HUES48 (cell line): ENCODE measurements at regions not wholly inside any gene's neighbourhood (a gene's known extent, or its start where the extent isn't known, plus 50 kb on each side); places are given as distances from the start of the nearest gene placed in this dataset.

Experiments used
- H3K27ac ChIP-seq: one replicate; pipeline ENCODE4 v1.7.0; 2013; ENCODE audit warnings: low read depth, low read length, inconsistent platforms
- H3K27me3 ChIP-seq: 2 replicates; pipeline ENCODE4 v1.6.1; 2013; ENCODE audit warnings: mild to moderate bottlenecking, low read length; ENCODE audit not compliant: control insufficient read depth, insufficient read depth
- H3K36me3 ChIP-seq: 2 replicates; pipeline ENCODE4 v1.6.1; 2013; ENCODE audit warnings: low read length; ENCODE audit not compliant: control insufficient read depth, insufficient read depth
- H3K4me1 ChIP-seq: 2 replicates; pipeline ENCODE4 v1.6.1; 2013; ENCODE audit warnings: mild to moderate bottlenecking, low read length; ENCODE audit not compliant: control insufficient read depth, insufficient read depth
- H3K4me3 ChIP-seq: 2 replicates; pipeline ENCODE4 v1.5.1; 2013; ENCODE audit warnings: mild to moderate bottlenecking, low read depth, low read length
- H3K9ac ChIP-seq: 2 replicates; pipeline ENCODE4 v1.6.1; 2013; ENCODE audit warnings: mild to moderate bottlenecking, low read depth, low read length, moderate library complexity
- H3K9me3 ChIP-seq: 2 replicates; pipeline ENCODE4 v1.6.1; 2013; ENCODE audit warnings: low read length; ENCODE audit not compliant: control insufficient read depth, insufficient read depth

DNA sequence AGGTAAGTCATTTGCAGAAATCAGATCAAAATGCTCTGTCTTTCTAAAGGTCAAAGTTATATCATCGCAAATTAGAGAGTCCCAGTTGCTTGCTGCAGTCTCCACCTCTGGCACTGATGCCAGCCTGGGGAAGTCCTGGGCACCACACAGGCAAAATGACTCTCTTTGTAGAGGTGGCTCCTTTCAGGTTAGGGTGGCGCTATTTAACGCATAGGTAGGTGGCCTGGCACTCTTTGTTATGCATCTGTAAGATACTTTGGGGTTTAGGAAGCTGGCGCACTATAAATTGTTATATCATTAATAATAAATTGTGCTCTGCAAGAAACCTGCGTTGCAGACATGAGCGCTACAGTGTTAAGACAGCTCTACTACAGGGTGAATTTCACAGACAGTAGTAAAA is 268.5 kb downstream of the ICOS start:
- peaks cover 18% of the 10 kb centered on the region for H3K27me3 ChIP-seq
- no peaks in the 10 kb centered on the region for H3K36me3 ChIP-seq
- peaks cover 21% of the 10 kb centered on the region for H3K4me1 ChIP-seq
- H3K4me3 ChIP-seq: peak overlapping the region; percentile 12; the same call in 1 of the 2 replicates
- H3K27ac ChIP-seq: peak overlapping the region; percentile 89
- H3K9ac ChIP-seq: no peak overlapping the region
- H3K9me3 ChIP-seq: no peaks in the 10 kb centered on the region

DNA sequence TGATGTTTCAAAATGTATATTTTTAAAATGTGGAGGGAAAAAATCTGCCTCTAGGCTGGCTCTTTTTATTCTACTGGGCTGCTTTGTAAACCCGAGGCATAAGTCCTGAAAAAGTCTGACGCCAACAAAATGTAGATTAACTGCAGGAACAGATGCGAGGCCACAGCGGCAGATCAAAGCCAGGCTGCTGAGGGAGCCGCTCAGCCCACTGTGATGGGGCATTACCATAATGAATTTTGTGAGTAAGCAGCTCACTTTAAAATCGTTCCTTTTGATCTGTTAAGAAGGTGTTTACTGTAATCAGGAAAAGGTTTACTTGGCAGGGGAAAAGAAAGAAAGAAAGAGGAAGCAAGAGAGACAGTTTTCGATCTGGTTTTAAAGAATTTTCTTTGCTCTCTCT is 269.0 kb downstream of the ICOS start:
- Histone ChIP-seq H3K4me1 (peaks cover 21% of the 10 kb centered on the region), H3K36me3 (no peaks in the 10 kb centered on the region), H3K9me3 (no peaks in the 10 kb centered on the region), H3K9ac (no peak overlapping the region), H3K4me3 (peak overlapping the region; percentile 12; the same call in 1 of the 2 replicates), H3K27ac (peak overlapping the region; percentile 89), H3K27me3 (peaks cover 18% of the 10 kb centered on the region)

DNA sequence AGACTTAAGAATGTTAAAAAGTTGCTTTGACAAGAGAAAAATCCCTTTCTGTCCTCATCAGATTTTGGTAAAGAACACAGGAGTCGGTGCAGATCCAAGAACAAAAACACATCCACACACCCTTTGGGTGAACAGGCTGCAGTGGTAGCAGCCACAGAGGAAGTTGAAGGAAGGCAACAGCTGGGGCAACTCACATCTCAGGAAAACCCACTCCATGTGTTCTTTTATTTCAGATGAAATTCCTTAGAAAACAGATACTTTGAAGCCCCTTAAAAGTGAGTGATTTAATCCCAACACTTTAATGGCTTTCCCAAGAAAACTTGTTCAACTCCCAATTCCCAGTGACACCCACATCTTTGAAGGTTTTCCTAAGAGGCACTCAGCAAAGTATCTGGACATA is 271.3 kb downstream of the ICOS start:
- Histone ChIP-seq H3K4me3 (no peak overlapping the region), H3K27me3 (peaks cover 18% of the 10 kb centered on the region), H3K4me1 (peaks cover 21% of the 10 kb centered on the region), H3K36me3 (no peaks in the 10 kb centered on the region), H3K27ac (no peak overlapping the region), H3K9ac (no peak overlapping the region), H3K9me3 (no peaks in the 10 kb centered on the region)

DNA sequence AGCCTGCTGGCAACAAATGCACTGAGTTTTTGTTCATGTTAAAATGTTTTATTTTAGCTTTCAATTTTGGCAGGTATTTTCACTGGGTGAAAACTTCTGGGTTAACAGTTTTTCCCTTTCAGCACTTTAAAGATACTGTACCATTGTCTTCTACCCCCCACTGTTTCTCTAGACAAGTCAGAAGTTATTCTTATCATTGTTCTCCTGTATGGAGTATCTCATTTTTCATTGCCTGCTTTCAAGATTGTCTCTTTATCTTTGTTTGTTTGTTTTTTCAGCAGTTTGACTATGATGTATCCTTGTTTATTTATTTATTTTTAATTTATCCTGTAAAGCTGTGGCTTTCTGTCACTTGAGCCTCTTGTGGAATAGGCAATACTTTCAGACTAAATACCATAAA is 277.0 kb downstream of the ICOS start:
- Histone ChIP-seq H3K27ac (no peak overlapping the region), H3K4me1 (no peaks in the 10 kb centered on the region), H3K9ac (no peak overlapping the region), H3K27me3 (no peaks in the 10 kb centered on the region), H3K9me3 (peaks cover 8% of the 10 kb centered on the region; the same call in 1 of the 2 replicates), H3K4me3 (no peak overlapping the region), H3K36me3 (no peaks in the 10 kb centered on the region)

DNA sequence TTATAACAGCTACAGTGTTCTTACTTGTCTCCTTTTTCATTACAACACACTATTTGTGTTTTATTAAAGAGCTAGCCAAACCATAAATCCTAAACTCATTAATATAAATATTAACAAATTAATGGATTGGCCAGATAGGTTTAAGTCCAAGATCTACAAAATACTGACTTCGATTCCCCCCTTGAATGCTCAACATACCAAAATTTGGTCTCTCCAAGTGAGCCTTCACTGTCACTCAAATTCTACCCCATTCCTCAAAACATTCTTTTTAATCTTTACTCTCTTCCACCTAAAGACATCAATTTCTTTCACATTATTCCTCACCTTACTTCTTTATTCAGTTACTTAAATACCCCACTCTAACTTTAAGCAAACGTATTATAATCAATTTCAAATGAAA is 281.5 kb downstream of the ICOS start:
- H3K27ac ChIP-seq: no peak overlapping the region
- H3K36me3 ChIP-seq: no peaks in the 10 kb centered on the region
- H3K4me3 ChIP-seq: no peak overlapping the region
- H3K9me3 ChIP-seq: peaks cover 8% of the 10 kb centered on the region; the same call in 1 of the 2 replicates
- no peaks in the 10 kb centered on the region for H3K4me1 ChIP-seq
- no peak overlapping the region for H3K9ac ChIP-seq
- no peaks in the 10 kb centered on the region for H3K27me3 ChIP-seq

DNA sequence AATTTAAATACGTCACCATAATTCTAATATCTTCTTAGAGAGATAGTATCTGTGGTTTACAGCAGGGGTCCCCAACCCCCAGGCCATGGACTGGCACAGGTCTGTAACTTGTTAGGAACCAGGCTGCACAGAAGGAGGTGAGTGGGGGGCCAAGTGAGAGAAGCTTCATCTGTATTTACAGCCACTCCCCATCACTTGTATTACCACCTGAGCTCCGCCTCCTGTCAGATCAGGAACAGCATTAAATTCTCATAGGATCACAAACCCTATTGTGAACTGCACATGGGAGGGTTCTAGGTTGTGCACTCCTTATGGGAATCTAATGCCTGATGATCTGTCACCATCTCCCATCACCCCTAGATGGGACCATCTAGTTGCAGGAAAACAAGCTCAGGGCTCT is 282.6 kb downstream of the ICOS start:
- H3K36me3 ChIP-seq: no peaks in the 10 kb centered on the region
- no peaks in the 10 kb centered on the region for H3K27me3 ChIP-seq
- no peak overlapping the region for H3K9ac ChIP-seq
- no peaks in the 10 kb centered on the region for H3K4me1 ChIP-seq
- no peak overlapping the region for H3K27ac ChIP-seq
- H3K9me3 ChIP-seq: peaks cover 8% of the 10 kb centered on the region; the same call in 1 of the 2 replicates
- no peak overlapping the region for H3K4me3 ChIP-seq

DNA sequence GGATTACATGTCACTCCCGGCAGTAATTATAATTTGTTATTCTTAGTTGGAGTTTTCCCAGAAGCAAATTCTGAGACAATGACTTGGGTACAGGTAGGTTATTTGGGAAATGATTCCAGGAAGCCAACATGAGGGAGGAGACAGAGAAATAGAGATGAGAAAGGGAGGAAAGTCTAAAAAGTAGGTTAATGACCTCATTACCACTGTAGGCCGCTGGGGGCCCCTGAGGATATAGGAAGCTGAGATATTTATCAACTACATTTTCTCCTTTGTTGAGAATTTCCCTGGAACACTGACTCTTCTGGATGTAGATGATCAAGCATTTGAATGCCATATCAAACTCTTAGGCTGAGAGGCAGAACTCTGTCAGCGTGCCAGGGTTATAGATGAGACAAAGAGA is 284.3 kb downstream of the ICOS start:
- H3K4me1 ChIP-seq: no peaks in the 10 kb centered on the region
- no peak overlapping the region for H3K27ac ChIP-seq
- H3K36me3 ChIP-seq: no peaks in the 10 kb centered on the region
- peaks cover 8% of the 10 kb centered on the region; the same call in 1 of the 2 replicates for H3K9me3 ChIP-seq
- peaks cover 5% of the 10 kb centered on the region for H3K27me3 ChIP-seq
- H3K4me3 ChIP-seq: no peak overlapping the region
- no peak overlapping the region for H3K9ac ChIP-seq

DNA sequence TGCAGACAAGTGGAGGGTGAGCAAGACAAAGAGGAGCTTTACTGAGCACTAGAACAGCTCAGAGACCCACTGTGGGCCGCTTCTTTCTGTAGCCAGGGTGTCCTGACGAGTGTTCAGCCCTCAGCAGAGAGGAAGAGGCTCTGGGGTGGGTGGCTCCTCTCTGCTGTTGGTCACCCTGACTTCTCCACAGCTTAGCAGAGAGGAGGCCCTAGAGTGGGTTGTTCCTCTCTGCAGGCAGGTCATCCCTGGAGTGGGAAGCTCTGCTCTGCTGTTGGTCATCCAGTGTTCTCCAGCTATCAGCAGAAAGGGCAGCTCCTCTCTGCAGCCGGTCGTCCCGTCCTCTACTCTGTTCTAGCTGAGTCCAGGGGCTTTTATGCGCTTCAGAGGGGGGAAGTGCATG is 286.5 kb downstream of the ICOS start:
- H3K27me3 ChIP-seq: peaks cover 26% of the 10 kb centered on the region
- no peak overlapping the region for H3K9ac ChIP-seq
- H3K27ac ChIP-seq: no peak overlapping the region
- H3K4me1 ChIP-seq: no peaks in the 10 kb centered on the region
- H3K4me3 ChIP-seq: no peak overlapping the region
- H3K9me3 ChIP-seq: no peaks in the 10 kb centered on the region
- H3K36me3 ChIP-seq: no peaks in the 10 kb centered on the region

DNA sequence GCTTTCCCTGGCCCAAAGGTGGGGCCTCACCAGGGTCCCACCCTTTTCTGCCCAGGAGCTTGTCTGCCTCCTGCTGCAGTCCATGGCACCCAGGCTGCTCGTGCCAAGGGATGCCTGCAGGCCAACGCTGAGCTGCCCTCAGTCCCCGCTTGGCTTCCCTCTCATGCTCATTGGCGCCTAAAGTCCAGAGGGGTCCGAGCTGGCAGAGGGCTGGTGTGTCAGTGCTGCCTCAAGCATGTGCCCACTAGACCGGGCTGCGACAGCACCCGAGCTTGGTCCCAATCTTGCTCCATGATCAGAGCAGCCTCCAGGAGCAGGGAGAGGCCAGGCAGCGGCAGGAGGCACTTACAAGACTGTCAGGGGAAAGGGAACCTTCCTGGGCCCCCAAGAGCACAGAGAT is 287.0 kb downstream of the ICOS start:
- Histone ChIP-seq H3K27me3 (peaks cover 31% of the 10 kb centered on the region), H3K4me1 (no peaks in the 10 kb centered on the region; the same call in 1 of the 2 replicates), H3K9me3 (no peaks in the 10 kb centered on the region), H3K4me3 (no peak overlapping the region), H3K27ac (no peak overlapping the region), H3K36me3 (no peaks in the 10 kb centered on the region), H3K9ac (no peak overlapping the region)

DNA sequence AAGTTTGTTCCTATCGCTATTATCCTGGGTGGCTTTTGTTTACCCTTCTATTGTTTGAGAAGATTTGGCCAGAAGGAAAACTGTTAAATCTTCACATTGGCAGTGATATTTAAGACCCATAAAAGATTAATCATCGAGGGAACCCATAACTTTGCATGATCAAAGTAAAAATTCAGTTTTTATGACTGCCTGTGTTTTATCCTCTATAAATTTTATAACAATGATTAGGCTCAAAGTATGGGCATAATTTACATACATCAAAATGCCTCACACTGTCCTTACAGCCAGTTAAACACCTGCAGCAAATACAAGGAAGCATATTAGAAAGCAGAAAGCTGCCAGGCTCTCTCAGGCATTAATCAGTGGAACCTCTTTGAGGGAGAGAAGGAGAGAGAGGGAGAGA is 289.1 kb downstream of the ICOS start:
- no peak overlapping the region for H3K9ac ChIP-seq
- H3K27me3 ChIP-seq: peaks cover 52% of the 10 kb centered on the region
- no peaks in the 10 kb centered on the region for H3K9me3 ChIP-seq
- no peak overlapping the region for H3K4me3 ChIP-seq
- H3K4me1 ChIP-seq: peaks cover 4% of the 10 kb centered on the region; the same call in 1 of the 2 replicates
- H3K36me3 ChIP-seq: no peaks in the 10 kb centered on the region
- no peak overlapping the region for H3K27ac ChIP-seq

DNA sequence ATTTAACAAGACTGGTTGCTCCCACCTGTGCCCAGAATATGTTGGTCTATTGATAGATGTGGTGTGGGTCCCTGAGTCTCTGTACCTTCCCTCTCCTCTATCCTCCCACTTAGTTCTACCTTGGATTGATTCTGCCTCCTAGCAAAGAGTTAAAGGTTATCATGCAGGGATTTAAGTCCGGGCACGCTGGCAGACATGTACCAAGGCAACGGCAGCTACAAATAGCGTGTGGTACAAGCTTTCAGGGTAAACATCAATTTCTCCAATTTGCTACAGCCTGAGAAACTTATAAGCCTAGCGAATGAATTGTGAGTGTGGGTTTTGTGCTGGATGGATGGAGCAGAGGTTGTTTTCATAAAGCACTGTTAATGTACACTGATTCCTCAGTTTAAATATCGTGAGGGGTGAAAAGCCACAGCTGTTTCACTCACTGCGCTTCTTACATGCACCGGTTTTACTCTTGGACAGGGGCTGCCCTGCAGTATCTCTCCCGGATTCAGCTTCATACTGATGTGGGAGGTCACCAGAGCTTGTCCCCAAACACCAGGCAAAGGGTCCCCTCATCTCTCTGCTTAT is 289.8 kb downstream of the ICOS start:
- Histone ChIP-seq H3K4me1 (peaks cover 4% of the 10 kb centered on the region; the same call in 1 of the 2 replicates), H3K9me3 (no peaks in the 10 kb centered on the region), H3K36me3 (no peaks in the 10 kb centered on the region), H3K4me3 (no peak overlapping the region), H3K27me3 (peaks cover 56% of the 10 kb centered on the region), H3K27ac (no peak overlapping the region), H3K9ac (no peak overlapping the region)
